Sigmoid colon (tissue), 6 donors: ENCODE measurements at regions not wholly inside any gene's neighbourhood (a gene's known extent, or its start where the extent isn't known, plus 50 kb on each side); places are given as distances from the start of the nearest gene placed in this dataset.

Experiments
- DNase-seq: peaks from one replicate; pipeline ENCODE4 v3.0.0-alpha.2; 2019
- H3K27ac ChIP-seq, 4 donors: fragments of 200-600 bp; sonication (generic); one replicate each; pipeline ENCODE4 v1.5.1; 2016 to 2019; ENCODE audit warnings: mild to moderate bottlenecking in 1 of 4
- H3K27me3 ChIP-seq, 3 donors: fragments of 200-600 bp; sonication (generic); one replicate each; pipeline ENCODE4 v1.5.1; 2019; ENCODE audit warnings: mild to moderate bottlenecking in 1 of 3
- H3K36me3 ChIP-seq, 4 donors: fragments of 200-600 bp; sonication (generic); one replicate each; pipeline ENCODE4 v1.5.1; 2016 to 2019
- H3K4me1 ChIP-seq, 4 donors: fragments of 200-600 bp; sonication (generic); one replicate each; pipeline ENCODE4 v1.5.1; 2017 to 2019
- H3K4me3 ChIP-seq, 4 donors: fragments of 200-600 bp; sonication (generic); one replicate each; pipeline ENCODE4 v1.5.1; 2017 to 2019; ENCODE audit warnings: mild to moderate bottlenecking in 2 of 4, moderate library complexity in 1 of 4
- H3K9me3 ChIP-seq, 4 donors: fragments of 200-600 bp in 3 of 4; sonication (generic) in 3 of 4; one replicate each; pipeline versions ENCODE4 v1.5.1 to v1.6.1; 2013 to 2019
- EP300 ChIP-seq, 4 donors: sonication (generic); formaldehyde crosslinking; IDR thresholded peaks; one replicate each; pipeline ENCODE4 v1.6.1; 2017; ENCODE audit warnings: antibody characterized with exemption in 4 of 4
- POLR2A ChIP-seq, 2 donors: fragments of 450-650 bp; IDR thresholded peaks; one replicate each; pipeline ENCODE4 v1.6.1; 2016; ENCODE audit warnings: antibody characterized with exemption in 2 of 2, mild to moderate bottlenecking in 2 of 2, moderate library complexity in 2 of 2
- POLR2AphosphoS5 ChIP-seq, 4 donors: sonication (generic); formaldehyde crosslinking; IDR thresholded peaks; one replicate each; pipeline ENCODE4 v1.6.1; 2017; ENCODE audit warnings: antibody characterized with exemption in 4 of 4
- WGBS, 2 donors: extraction: QIAGEN DNeasy Blood & Tissue Kit; methylation state at CpG; one replicate each; pipeline ENCODE4 v1.1.7; 2013; 5-methylcytosine and 5-hydroxymethylcytosine counted together
- intact Hi-C: fragments of 100-400 bp; cut with DNase I; formaldehyde crosslinking; loops from one replicate; pipeline ENCODE4 v1.15.1; 2023
- TF ChIP-seq, protein P1 (sequence below), 4 experiments: fragments of 450-650 bp in 3 of 4; fragments of 200-600 bp in 1 of 4; IDR thresholded peaks; one replicate each; pipeline ENCODE4 v1.5.1; 2016 to 2019; ENCODE audit warnings: antibody characterized with exemption in 4 of 4, mild to moderate bottlenecking in 3 of 4, moderate library complexity in 2 of 4
- donor health status: healthy with polysubstance abuse.
- donor health status: healthy.

DNA sequence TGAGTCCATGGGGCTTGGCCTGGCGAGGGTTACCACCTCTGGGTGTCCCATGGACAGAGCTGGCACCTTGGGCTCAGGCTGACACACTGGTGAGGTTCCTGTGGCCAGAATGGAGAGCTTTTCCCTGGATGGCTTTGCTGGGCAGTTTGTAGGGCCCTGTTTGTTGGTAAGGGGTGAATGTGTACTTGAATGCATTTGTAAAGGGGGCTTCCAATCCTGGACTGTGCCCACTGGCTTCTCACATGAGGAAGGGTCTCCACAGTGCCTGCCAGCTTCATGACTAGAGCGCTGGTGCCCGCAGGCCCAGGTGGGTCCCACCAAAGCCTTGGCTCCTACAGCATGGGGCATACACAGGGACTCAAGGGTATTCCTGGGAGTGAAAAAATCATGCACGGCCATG lies 103.5 kb upstream of the SIX2 start:
- H3K36me3 ChIP-seq = no peaks in the 10 kb centered on the region
- no peaks in the 10 kb centered on the region for H3K27me3 ChIP-seq
- WGBS, 2 donors = 90 to 93% methylated on average over 4 of the region's 4 CpGs
- TF ChIP-seq, protein P1, sequence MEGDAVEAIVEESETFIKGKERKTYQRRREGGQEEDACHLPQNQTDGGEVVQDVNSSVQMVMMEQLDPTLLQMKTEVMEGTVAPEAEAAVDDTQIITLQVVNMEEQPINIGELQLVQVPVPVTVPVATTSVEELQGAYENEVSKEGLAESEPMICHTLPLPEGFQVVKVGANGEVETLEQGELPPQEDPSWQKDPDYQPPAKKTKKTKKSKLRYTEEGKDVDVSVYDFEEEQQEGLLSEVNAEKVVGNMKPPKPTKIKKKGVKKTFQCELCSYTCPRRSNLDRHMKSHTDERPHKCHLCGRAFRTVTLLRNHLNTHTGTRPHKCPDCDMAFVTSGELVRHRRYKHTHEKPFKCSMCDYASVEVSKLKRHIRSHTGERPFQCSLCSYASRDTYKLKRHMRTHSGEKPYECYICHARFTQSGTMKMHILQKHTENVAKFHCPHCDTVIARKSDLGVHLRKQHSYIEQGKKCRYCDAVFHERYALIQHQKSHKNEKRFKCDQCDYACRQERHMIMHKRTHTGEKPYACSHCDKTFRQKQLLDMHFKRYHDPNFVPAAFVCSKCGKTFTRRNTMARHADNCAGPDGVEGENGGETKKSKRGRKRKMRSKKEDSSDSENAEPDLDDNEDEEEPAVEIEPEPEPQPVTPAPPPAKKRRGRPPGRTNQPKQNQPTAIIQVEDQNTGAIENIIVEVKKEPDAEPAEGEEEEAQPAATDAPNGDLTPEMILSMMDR (IDR thresholded peaks at IDR 0.05) = no peak
- TF ChIP-seq POLR2AphosphoS5 (IDR thresholded peaks at IDR 0.05) (no peak), EP300 (IDR thresholded peaks at IDR 0.05) (no peak), POLR2A (IDR thresholded peaks at IDR 0.05) (no peak)
- no peak overlapping the region for H3K4me3 ChIP-seq
- no peaks in the 10 kb centered on the region for H3K4me1 ChIP-seq
- H3K9me3 ChIP-seq = no peaks in the 10 kb centered on the region
- intact Hi-C loops = no loop called here
- H3K27ac ChIP-seq = no peak overlapping the region
- no peak for DNase-seq

DNA sequence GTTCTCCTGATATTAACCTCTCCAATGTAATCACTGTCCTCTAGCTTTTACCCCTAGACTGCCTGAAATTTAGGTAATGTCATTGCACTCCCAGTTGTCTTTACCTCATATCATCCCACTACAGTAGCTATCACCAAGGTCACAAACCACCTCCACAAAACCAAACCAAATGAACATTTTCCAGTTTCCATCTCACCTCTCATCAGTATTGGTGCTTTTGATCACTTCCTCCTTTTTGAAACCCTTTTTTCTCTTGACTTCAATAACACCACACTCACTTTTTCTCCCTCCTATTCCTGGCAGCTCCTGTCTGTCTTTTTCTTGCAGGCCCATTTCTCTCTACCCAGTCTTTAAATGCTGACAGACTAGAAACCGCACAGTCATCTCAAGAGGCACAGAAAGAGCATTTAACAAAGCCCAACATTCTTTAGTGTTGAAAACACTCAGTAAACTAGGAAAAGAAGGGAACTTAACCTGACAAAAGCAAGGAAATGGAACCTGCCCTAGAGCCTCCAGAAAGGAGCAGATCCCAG lies 95.9 kb upstream of the SIX2 start:
- TF ChIP-seq, protein P1 (IDR thresholded peaks at IDR 0.05) = no peak
- no peak for TF ChIP-seq POLR2A (IDR thresholded peaks at IDR 0.05)
- no peak for TF ChIP-seq POLR2AphosphoS5 (IDR thresholded peaks at IDR 0.05)
- no peak for TF ChIP-seq EP300 (IDR thresholded peaks at IDR 0.05)
- 88 to 97% methylated on average over 1 of the region's 1 CpG for WGBS, 2 donors
- intact Hi-C loops = loop anchor here (10.0 kb wide), 1 partner anchor 250 kb away; no protein-coding TSS in a partner anchor

DNA sequence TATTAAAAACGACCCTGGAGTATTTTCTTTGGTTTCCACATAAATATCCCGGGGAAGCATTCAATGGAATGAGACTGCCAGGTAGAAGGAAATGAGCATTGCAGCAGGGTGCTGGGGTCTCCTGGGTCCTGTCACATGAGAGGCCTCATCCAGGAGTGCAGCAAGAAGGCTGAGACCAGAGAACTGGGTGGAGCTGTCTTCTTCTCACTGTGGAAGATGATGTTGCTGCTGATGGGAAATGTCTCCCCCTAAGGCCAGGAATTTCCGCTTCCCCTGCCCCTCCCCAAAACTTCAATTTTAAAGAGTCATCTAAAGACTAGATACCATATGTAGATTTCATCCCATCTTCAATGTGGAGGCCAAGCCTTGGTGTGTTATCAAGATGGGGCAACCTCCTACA lies 95.2 kb upstream of the SIX2 start:
- WGBS, 2 donors = 79 to 82% methylated on average over 3 of the region's 3 CpGs
- no peaks in the 10 kb centered on the region for H3K36me3 ChIP-seq
- H3K9me3 ChIP-seq = no peaks in the 10 kb centered on the region
- intact Hi-C loops = loop anchor here (10.0 kb wide), 1 partner anchor 250 kb away; no protein-coding TSS in a partner anchor
- H3K27ac ChIP-seq = no peak overlapping the region
- H3K4me1 ChIP-seq = no peaks in the 10 kb centered on the region
- DNase-seq = no peak
- TF ChIP-seq, protein P1 (IDR thresholded peaks at IDR 0.05) = no peak
- TF ChIP-seq POLR2AphosphoS5 (IDR thresholded peaks at IDR 0.05) (no peak), POLR2A (IDR thresholded peaks at IDR 0.05) (no peak), EP300 (IDR thresholded peaks at IDR 0.05) (no peak)
- no peaks in the 10 kb centered on the region for H3K27me3 ChIP-seq
- H3K4me3 ChIP-seq = no peak overlapping the region

More for the DNA sequence above, 95.9 kb upstream of the SIX2 start:
- Histone ChIP-seq H3K4me1 (no peaks in the 10 kb centered on the region), H3K27ac (no peak overlapping the region), H3K9me3 (no peaks in the 10 kb centered on the region), H3K27me3 (no peaks in the 10 kb centered on the region), H3K36me3 (no peaks in the 10 kb centered on the region), H3K4me3 (no peak overlapping the region)
- DNase-seq = no peak

DNA sequence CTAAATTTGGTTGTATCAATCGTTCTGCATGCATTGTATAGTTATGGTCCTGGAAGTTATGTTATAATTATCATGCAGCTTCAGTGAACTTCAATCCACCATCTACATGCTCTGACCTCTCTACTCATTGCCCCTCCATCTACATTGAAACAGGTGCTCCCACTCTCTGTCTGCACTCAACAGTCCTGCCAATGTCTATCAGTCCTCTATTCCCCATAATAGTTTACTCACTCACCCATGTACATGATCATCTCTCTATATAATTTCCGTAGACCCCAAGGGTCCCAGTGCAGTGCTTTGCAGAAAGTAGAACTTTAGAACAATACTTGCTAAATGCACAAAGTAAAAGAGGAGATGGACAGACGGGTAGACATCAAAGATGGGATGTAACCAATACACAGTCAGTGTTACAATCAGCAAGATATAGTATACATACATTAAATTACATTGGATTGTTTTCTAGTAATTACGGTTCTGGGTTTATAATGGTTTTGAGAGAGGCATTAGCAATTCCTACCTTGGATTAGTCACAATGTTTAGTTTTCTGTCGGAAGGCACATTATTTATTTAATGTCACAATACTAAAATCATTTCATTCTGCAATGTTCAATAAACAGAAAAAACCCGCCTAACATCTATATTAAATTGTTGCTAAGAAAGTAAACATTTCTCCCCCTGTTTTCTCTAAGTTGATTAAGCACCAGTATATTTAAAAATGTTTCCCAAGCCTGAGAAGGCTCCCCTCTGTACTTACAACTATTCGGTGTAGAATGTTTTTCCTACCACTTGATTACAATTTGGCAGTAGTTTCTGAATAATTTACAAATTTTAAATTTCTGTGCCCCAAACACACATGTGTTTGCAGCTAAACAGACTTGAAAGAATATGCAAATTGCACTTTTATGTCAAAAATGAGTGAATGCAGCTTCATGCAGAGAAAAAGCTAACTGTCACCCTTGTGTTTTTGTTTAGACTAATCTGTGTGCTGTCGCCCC lies 94.4 kb upstream of the SIX2 start:
- Histone ChIP-seq H3K4me1 (no peaks in the 10 kb centered on the region), H3K36me3 (no peaks in the 10 kb centered on the region), H3K4me3 (no peak overlapping the region), H3K27me3 (no peaks in the 10 kb centered on the region), H3K9me3 (no peaks in the 10 kb centered on the region), H3K27ac (no peak overlapping the region)
- no peak for DNase-seq
- TF ChIP-seq POLR2AphosphoS5 (IDR thresholded peaks at IDR 0.05) (no peak), EP300 (IDR thresholded peaks at IDR 0.05) (no peak)
- 82% methylated on average over 8 of the region's 8 CpGs for WGBS, 2 donors
- intact Hi-C loops = loop anchor here (10.0 kb wide), 1 partner anchor 249 kb away; no protein-coding TSS in a partner anchor

DNA sequence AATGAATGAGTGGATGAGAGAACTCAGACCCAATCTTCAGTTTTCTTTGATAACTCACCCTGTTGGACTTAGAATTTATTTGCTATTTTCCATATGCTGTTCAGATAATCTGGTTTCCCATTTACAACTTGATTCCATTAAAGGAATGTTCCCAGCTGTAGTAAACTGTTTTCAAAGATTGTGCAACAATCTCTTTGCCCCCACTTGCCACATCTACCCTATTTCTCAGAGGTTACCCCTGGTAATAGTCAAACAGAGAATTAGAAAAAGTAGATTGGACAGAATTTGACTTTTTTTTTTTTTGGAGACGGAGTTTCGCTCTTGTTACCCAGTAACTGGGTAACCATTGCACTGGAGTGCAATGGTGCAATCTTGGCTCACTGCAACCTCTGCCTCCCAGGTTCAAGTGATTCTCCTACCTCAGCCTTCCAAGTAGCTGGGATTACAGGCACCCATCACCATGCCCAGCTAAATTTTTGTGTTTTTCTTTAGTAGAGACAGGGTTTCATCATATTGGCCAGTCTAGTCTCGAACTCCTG lies 93.4 kb upstream of the SIX2 start:
- Histone ChIP-seq H3K36me3 (no peaks in the 10 kb centered on the region), H3K9me3 (no peaks in the 10 kb centered on the region), H3K4me1 (no peaks in the 10 kb centered on the region), H3K27ac (no peak overlapping the region), H3K27me3 (no peaks in the 10 kb centered on the region), H3K4me3 (no peak overlapping the region)
- intact Hi-C loops = loop anchor here (10.0 kb wide), 1 partner anchor 248 kb away; no protein-coding TSS in a partner anchor
- TF ChIP-seq POLR2A (IDR thresholded peaks at IDR 0.05) (no peak), POLR2AphosphoS5 (IDR thresholded peaks at IDR 0.05) (no peak), EP300 (IDR thresholded peaks at IDR 0.05) (no peak)
- TF ChIP-seq, protein P1 (IDR thresholded peaks at IDR 0.05) = no peak
- WGBS, 2 donors = 93 to 97% methylated on average over 3 of the region's 3 CpGs
- no peak for DNase-seq
